ENCODE measurements at regions not wholly inside any gene's neighbourhood (a gene's known extent, or its start where the extent isn't known, plus 50 kb on each side); places are given as distances from the start of the nearest gene placed in this dataset.
"Not testable (repeated sequence)": the region's sequence is repeated elsewhere in the genome, so short reads cannot be mapped to it uniquely, and the experiment has no call there.

DNA sequence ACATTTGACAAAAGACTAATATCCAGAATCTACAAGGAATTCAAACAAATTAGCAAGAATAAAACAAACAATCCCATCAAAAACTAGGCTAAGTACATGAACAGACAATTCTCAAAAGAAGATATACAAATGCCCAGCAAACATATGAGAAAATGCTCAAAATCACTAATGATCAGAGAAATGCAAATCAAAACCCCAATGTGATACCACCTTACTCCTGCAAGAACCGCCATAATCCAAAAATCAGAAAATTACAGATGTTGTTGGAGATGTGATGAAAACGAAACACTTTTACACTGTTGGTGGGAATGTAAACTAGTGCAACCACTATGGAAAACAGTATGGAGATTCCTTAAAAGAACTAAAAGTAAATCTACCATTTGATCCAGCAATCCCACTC, 79.4 kb downstream of the SNTN start:
- H3K9ac ChIP-seq (ENCODE audit: low read depth in 1 of 2, low read length in 2 of 2) = no peak overlapping the region
- WGBS = 87% methylated on average over 2 of the region's 2 CpGs
- no peaks in the 10 kb centered on the region for H3K27me3 ChIP-seq (ENCODE audit: control insufficient read depth in 4 of 4, insufficient read depth in 4 of 4, low read length in 3 of 4)
- H3K4me1 ChIP-seq (ENCODE audit: control insufficient read depth in 4 of 4, insufficient read depth in 4 of 4, low read length in 3 of 4) = no peaks in the 10 kb centered on the region
- H3K9me3 ChIP-seq (ENCODE audit: control insufficient read depth in 4 of 4, low read length in 3 of 4) = no peaks in the 10 kb centered on the region
- DNase-seq (ENCODE audit: low spot score) = no peak
- TF ChIP-seq EGR1 (IDR thresholded peaks at IDR 0.05; ENCODE audit: low read depth in 2 of 2) (no peak), FOXA1 (IDR thresholded peaks at IDR 0.05) (no peak), JUND (IDR thresholded peaks at IDR 0.05) (no peak), TAF1 (conservative IDR thresholded peaks at IDR 0.05) (no peak), FOXA2 (IDR thresholded peaks at IDR 0.05) (no peak), RAD21 (IDR thresholded peaks at IDR 0.05) (no peak), NR2F2 (IDR thresholded peaks at IDR 0.05) (no peak), SP1 (IDR thresholded peaks at IDR 0.05) (no peak)
- TF ChIP-seq, protein P1, sequence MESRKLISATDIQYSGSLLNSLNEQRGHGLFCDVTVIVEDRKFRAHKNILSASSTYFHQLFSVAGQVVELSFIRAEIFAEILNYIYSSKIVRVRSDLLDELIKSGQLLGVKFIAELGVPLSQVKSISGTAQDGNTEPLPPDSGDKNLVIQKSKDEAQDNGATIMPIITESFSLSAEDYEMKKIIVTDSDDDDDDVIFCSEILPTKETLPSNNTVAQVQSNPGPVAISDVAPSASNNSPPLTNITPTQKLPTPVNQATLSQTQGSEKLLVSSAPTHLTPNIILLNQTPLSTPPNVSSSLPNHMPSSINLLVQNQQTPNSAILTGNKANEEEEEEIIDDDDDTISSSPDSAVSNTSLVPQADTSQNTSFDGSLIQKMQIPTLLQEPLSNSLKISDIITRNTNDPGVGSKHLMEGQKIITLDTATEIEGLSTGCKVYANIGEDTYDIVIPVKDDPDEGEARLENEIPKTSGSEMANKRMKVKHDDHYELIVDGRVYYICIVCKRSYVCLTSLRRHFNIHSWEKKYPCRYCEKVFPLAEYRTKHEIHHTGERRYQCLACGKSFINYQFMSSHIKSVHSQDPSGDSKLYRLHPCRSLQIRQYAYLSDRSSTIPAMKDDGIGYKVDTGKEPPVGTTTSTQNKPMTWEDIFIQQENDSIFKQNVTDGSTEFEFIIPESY (IDR thresholded peaks at IDR 0.05) = no peak
- no peak overlapping the region for H3K4me3 ChIP-seq (ENCODE audit: low read depth in 1 of 3, low read length in 3 of 3)
- no peaks in the 10 kb centered on the region for H3K36me3 ChIP-seq (ENCODE audit: control insufficient read depth in 4 of 4, insufficient read depth in 3 of 4, low read depth in 1 of 4, low read length in 3 of 4)
- H3K27ac ChIP-seq (ENCODE audit: low read depth in 1 of 2, low read length in 2 of 2) = no peak overlapping the region

DNA sequence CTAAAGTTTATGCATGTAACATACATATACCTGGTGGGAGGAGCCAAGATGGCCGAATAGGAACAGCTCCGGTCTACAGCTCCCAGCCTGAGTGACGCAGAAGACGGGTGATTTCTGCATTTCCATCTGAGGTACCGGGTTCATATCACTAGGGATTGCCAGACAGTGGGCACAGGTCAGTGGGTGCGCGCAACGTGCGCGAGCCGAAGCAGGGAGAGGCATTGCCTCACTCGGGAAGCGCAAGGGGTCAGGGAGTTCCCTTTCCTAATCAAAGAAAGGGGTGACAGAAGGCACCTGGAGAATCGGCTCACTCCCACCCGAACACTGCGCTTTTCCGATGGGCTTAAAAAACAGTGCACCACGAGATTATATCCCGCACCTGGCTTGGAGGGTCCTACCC, 80.8 kb downstream of the SNTN start:
- WGBS = 95% methylated on average over 19 of the region's 19 CpGs
- not testable (repeated sequence) for H3K4me3 ChIP-seq (ENCODE audit: low read depth in 1 of 3, low read length in 3 of 3); H3K27me3 ChIP-seq (ENCODE audit: control insufficient read depth in 4 of 4, insufficient read depth in 4 of 4, low read length in 3 of 4); H3K9ac ChIP-seq (ENCODE audit: low read depth in 1 of 2, low read length in 2 of 2); H3K27ac ChIP-seq (ENCODE audit: low read depth in 1 of 2, low read length in 2 of 2); H3K9me3 ChIP-seq (ENCODE audit: control insufficient read depth in 4 of 4, low read length in 3 of 4); H3K36me3 ChIP-seq (ENCODE audit: control insufficient read depth in 4 of 4, insufficient read depth in 3 of 4, low read depth in 1 of 4, low read length in 3 of 4); DNase-seq (ENCODE audit: low spot score); H3K4me1 ChIP-seq (ENCODE audit: control insufficient read depth in 4 of 4, insufficient read depth in 4 of 4, low read length in 3 of 4)

DNA sequence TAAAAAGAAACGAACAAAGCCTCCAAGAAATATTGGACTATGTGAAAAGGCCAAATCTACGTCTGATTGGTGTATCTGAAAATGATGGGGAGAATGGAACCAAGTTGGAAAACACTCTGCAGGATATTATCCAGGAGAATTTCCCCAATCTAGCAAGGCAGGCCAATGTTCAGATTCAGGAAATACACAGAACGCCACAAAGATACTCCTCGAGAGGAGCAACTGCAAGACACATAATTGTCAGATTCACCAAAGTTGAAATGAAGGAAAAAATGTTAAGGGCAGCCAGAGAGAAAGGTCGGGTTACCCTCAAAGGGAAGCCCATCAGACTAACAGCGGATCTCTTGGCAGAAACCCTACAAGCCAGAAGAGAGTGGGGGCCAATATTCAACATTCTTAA, 82.2 kb downstream of the SNTN start:
- H3K4me3 ChIP-seq (ENCODE audit: low read depth in 1 of 3, low read length in 3 of 3); H3K9me3 ChIP-seq (ENCODE audit: control insufficient read depth in 4 of 4, low read length in 3 of 4); H3K9ac ChIP-seq (ENCODE audit: low read depth in 1 of 2, low read length in 2 of 2); DNase-seq (ENCODE audit: low spot score); H3K27ac ChIP-seq (ENCODE audit: low read depth in 1 of 2, low read length in 2 of 2); H3K27me3 ChIP-seq (ENCODE audit: control insufficient read depth in 4 of 4, insufficient read depth in 4 of 4, low read length in 3 of 4); H3K36me3 ChIP-seq (ENCODE audit: control insufficient read depth in 4 of 4, insufficient read depth in 3 of 4, low read depth in 1 of 4, low read length in 3 of 4); H3K4me1 ChIP-seq (ENCODE audit: control insufficient read depth in 4 of 4, insufficient read depth in 4 of 4, low read length in 3 of 4): not testable (repeated sequence)
- 72% methylated on average over 5 of the region's 6 CpGs for WGBS

DNA sequence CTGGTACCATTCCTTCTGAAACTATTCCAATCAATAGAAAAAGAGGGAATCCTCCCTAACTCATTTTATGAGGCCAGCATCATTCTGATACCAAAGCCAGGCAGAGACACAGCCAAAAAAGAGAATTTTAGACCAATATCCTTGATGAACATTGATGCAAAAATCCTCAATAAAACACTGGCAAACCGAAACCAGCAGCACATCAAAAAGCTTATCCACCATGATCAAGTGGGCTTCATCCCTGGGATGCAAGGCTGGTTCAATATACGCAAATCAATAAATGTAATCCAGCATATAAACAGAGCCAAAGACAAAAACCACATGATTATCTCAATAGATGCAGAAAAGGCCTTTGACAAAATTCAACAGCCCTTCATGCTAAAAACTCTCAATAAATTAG, 82.3 kb upstream of the C3orf49 start:
- not testable (repeated sequence) for H3K4me3 ChIP-seq (ENCODE audit: low read depth in 1 of 3, low read length in 3 of 3); H3K27me3 ChIP-seq (ENCODE audit: control insufficient read depth in 4 of 4, insufficient read depth in 4 of 4, low read length in 3 of 4); H3K36me3 ChIP-seq (ENCODE audit: control insufficient read depth in 4 of 4, insufficient read depth in 3 of 4, low read depth in 1 of 4, low read length in 3 of 4); H3K27ac ChIP-seq (ENCODE audit: low read depth in 1 of 2, low read length in 2 of 2); DNase-seq (ENCODE audit: low spot score); H3K4me1 ChIP-seq (ENCODE audit: control insufficient read depth in 4 of 4, insufficient read depth in 4 of 4, low read length in 3 of 4); H3K9me3 ChIP-seq (ENCODE audit: control insufficient read depth in 4 of 4, low read length in 3 of 4); H3K9ac ChIP-seq (ENCODE audit: low read depth in 1 of 2, low read length in 2 of 2)
- 71% methylated on average over 2 of the region's 2 CpGs for WGBS

DNA sequence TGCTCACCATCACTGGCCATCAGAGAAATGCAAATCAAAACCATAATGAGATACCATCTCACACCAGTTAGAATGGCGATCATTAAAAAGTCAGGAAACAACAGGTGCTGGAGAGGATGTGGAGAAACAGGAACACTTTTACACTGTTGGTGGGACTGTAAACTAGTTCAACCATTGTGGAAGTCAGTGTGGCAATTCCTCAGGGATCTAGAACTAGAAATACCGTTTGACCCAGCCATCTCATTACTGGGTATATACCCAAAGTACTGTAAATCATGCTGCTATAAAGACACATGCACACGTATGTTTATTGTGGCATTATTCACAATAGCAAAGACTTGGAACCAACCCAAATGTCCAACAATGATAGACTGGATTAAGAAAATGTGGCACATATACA, 80.5 kb upstream of the C3orf49 start:
- not testable (repeated sequence) for H3K27me3 ChIP-seq (ENCODE audit: control insufficient read depth in 4 of 4, insufficient read depth in 4 of 4, low read length in 3 of 4); H3K36me3 ChIP-seq (ENCODE audit: control insufficient read depth in 4 of 4, insufficient read depth in 3 of 4, low read depth in 1 of 4, low read length in 3 of 4); DNase-seq (ENCODE audit: low spot score); H3K9me3 ChIP-seq (ENCODE audit: control insufficient read depth in 4 of 4, low read length in 3 of 4); H3K4me1 ChIP-seq (ENCODE audit: control insufficient read depth in 4 of 4, insufficient read depth in 4 of 4, low read length in 3 of 4); H3K4me3 ChIP-seq (ENCODE audit: low read depth in 1 of 3, low read length in 3 of 3); H3K9ac ChIP-seq (ENCODE audit: low read depth in 1 of 2, low read length in 2 of 2); H3K27ac ChIP-seq (ENCODE audit: low read depth in 1 of 2, low read length in 2 of 2)
- 85% methylated on average over 2 of the region's 3 CpGs for WGBS
